HCT116 (cell line): ENCODE measurements at regions not wholly inside any gene's neighbourhood (a gene's known extent, or its start where the extent isn't known, plus 50 kb on each side); places are given as distances from the start of the nearest gene placed in this dataset.

Experiments used
- ATAC-seq: fragments of 200-7000 bp; cut with Tn5 transposase; 2 replicates; pipeline ENCODE4 v1.9.1; 2020; ENCODE audit warnings: mild to moderate bottlenecking, moderate library complexity
- BruUV-seq: library from RNA; stranded (reverse); fragments of 400-500 nt; replicated peaks from 2 replicates; lab custom pipeline; 2021; lab: Mats Ljungman, UMichigan
- CTCF ChIA-PET: fragments of 300-600 bp; sonication (Branson Sonifier 250); formaldehyde crosslinking; loops from one replicate; lab custom pipeline; 2021; ENCODE audit warnings: antibody characterized with exemption; lab: Charles Lee
- POLR2A ChIA-PET: fragments of 300-600, 350-600 bp; sonication (Branson Sonifier 250); formaldehyde crosslinking; loops from one replicate; lab custom pipeline; 2021; ENCODE audit warnings: antibody characterized with exemption; lab: Charles Lee
- RAD21 ChIA-PET, 2 experiments: fragments of 300-600 bp; sonication (Branson Sonifier 250); formaldehyde crosslinking; loops; one replicate each; lab custom pipeline; 2023; ENCODE audit warnings: low total read pairs in 2 of 2; ENCODE audit not compliant: uncharacterized antibody in 2 of 2, unreplicated experiment in 2 of 2, low non-redundant PET in 1 of 2; lab: Charles Lee
- DNase-seq: peaks from one replicate; pipeline ENCODE4 v3.0.0-alpha.2; 2010; ENCODE audit warnings: low read depth, low spot score
- H2AFZ ChIP-seq: fragments of 200-600 bp; shearing (Covaris generic), sonication (generic); 2 replicates; pipeline ENCODE4 v1.6.1; 2017; ENCODE audit warnings: low read depth, mixed run types, mixed read lengths, antibody characterized with exemption, low read length; ENCODE audit not compliant: poor library complexity, severe bottlenecking
- H3K27ac ChIP-seq: 2 replicates; pipeline ENCODE4 v1.5.1; 2012; ENCODE audit warnings: low read depth, low read length
- H3K27me3 ChIP-seq: fragments of 200-600 bp; sonication (generic); 2 replicates; pipeline ENCODE4 v1.6.1; 2016; ENCODE audit warnings: mixed run types, low read length, mixed read lengths; ENCODE audit not compliant: insufficient read depth
- H3K36me3 ChIP-seq, 2 experiments: fragments of 200-500 bp in 1 of 2; fragments of 200-600 bp in 1 of 2; sonication (Bioruptor generic) in 1 of 2; sonication (generic) in 1 of 2; 2 replicates each; pipeline versions ENCODE4 v1.5.1 to v1.6.1; 2014 to 2016; ENCODE audit warnings: low read length in 2 of 2, inconsistent platforms in 1 of 2, mixed read lengths in 1 of 2, mixed run types in 1 of 2; ENCODE audit not compliant: insufficient read depth in 2 of 2, control insufficient read depth in 1 of 2
- H3K4me1 ChIP-seq, 2 experiments: fragments of 200-600 bp in 1 of 2; sonication (generic) in 1 of 2; 2 replicates each; pipeline versions ENCODE4 v1.5.1 to v1.6.1; 2012 to 2017; ENCODE audit warnings: low read length in 2 of 2, inconsistent platforms in 1 of 2, mild to moderate bottlenecking in 1 of 2, mixed read lengths in 1 of 2, mixed run types in 1 of 2, moderate library complexity in 1 of 2; ENCODE audit not compliant: insufficient read depth in 2 of 2, control insufficient read depth in 1 of 2
- H3K4me2 ChIP-seq: fragments of 200-600 bp; sonication (generic); 2 replicates; pipeline ENCODE4 v1.6.1; 2017; ENCODE audit warnings: mixed run types, low read length, mixed read lengths
- H3K4me3 ChIP-seq, 2 experiments: fragments of 200-600 bp in 1 of 2; sonication (generic) in 1 of 2; replicated peaks in 1 of 2; 2 replicates each; pipeline ENCODE4 v1.5.1; 2011 to 2016; ENCODE audit warnings: low read length in 2 of 2, control low read depth in 1 of 2, low read depth in 1 of 2, mild to moderate bottlenecking in 1 of 2, mixed read lengths in 1 of 2, mixed run types in 1 of 2
- H3K79me2 ChIP-seq: fragments of 200-600 bp; sonication (generic); 2 replicates; pipeline ENCODE4 v1.6.1; 2017; ENCODE audit warnings: mild to moderate bottlenecking, mixed run types, low read length, moderate library complexity, mixed read lengths; ENCODE audit not compliant: insufficient read depth
- H3K9ac ChIP-seq: fragments of 200-600 bp; sonication (generic); 2 replicates; pipeline ENCODE4 v1.6.1; 2016; ENCODE audit warnings: low read length, mixed read lengths
- H3K9me2 ChIP-seq: fragments of 200-600 bp; sonication (generic), shearing (Covaris generic); 2 replicates; pipeline ENCODE4 v1.6.1; 2017; ENCODE audit warnings: mixed run types, mild to moderate bottlenecking, moderate library complexity; ENCODE audit not compliant: insufficient read depth
- H3K9me3 ChIP-seq, 2 experiments: fragments of 200-500 bp in 1 of 2; fragments of 200-600 bp in 1 of 2; sonication (Bioruptor generic) in 1 of 2; sonication (generic) in 1 of 2; 2 replicates each; pipeline ENCODE4 v1.6.1; 2014 to 2017; ENCODE audit warnings: low read length in 2 of 2, mixed read lengths in 2 of 2, inconsistent platforms in 1 of 2, low read depth in 1 of 2, mild to moderate bottlenecking in 1 of 2, mixed run types in 1 of 2, moderate library complexity in 1 of 2; ENCODE audit not compliant: control insufficient read depth in 1 of 2, insufficient read depth in 1 of 2
- H4K20me1 ChIP-seq: fragments of 200-600 bp; sonication (generic), shearing (Covaris generic); 2 replicates; pipeline ENCODE4 v1.6.1; 2017; ENCODE audit warnings: mixed run types, mild to moderate bottlenecking, moderate library complexity; ENCODE audit not compliant: insufficient read depth
- ATF3 ChIP-seq: IDR thresholded peaks from 2 replicates; pipeline ENCODE4 v1.6.1; 2012
- CEBPB ChIP-seq: IDR thresholded peaks from 2 replicates; pipeline ENCODE4 v1.6.1; 2012; ENCODE audit warnings: low read depth
- CTCF ChIP-seq, 3 experiments: fragments of 200-600 bp in 1 of 3; sonication (generic) in 1 of 3; IDR thresholded peaks in 2 of 3; conservative IDR thresholded peaks in 1 of 3; 2 replicates each; pipeline ENCODE4 v1.5.1; 2012 to 2017; ENCODE audit warnings: low read depth in 2 of 3, low read length in 2 of 3, antibody characterized with exemption in 1 of 3, borderline replicate concordance in 1 of 3, control low read depth in 1 of 3, mild to moderate bottlenecking in 1 of 3, mixed read lengths in 1 of 3, mixed run types in 1 of 3, moderate library complexity in 1 of 3; ENCODE audit not compliant: insufficient read depth in 1 of 3
- EGR1 ChIP-seq: IDR thresholded peaks from 2 replicates; pipeline ENCODE4 v1.6.1; 2012; ENCODE audit warnings: low read depth
- ELF1 ChIP-seq: IDR thresholded peaks from 2 replicates; pipeline ENCODE4 v1.6.1; 2012; ENCODE audit warnings: low read depth, borderline replicate concordance
- EZH2 ChIP-seq: fragments of 200-600 bp; sonication (generic); IDR thresholded peaks from 2 replicates; pipeline ENCODE4 v1.6.1; 2017; ENCODE audit warnings: antibody characterized with exemption, mixed run types
- FOSL1 ChIP-seq: IDR thresholded peaks from 2 replicates; pipeline ENCODE4 v1.6.1; 2012; ENCODE audit warnings: low read depth
- JUND ChIP-seq: IDR thresholded peaks from 2 replicates; pipeline ENCODE4 v1.6.1; 2012
- MAX ChIP-seq: IDR thresholded peaks from 2 replicates; pipeline ENCODE4 v1.6.1; 2012
- POLR2A ChIP-seq: IDR thresholded peaks from 2 replicates; pipeline ENCODE4 v1.7.0; 2011; ENCODE audit warnings: borderline replicate concordance; ENCODE audit not compliant: insufficient read depth, insufficient read length; ENCODE audit errors: extremely low read depth
- POLR2AphosphoS5 ChIP-seq: IDR thresholded peaks from 2 replicates; pipeline ENCODE4 v1.6.1; 2011; ENCODE audit warnings: mild to moderate bottlenecking, low read depth, low read length, moderate library complexity
- RAD21 ChIP-seq: IDR thresholded peaks from 2 replicates; pipeline ENCODE4 v1.6.1; 2012; ENCODE audit warnings: low read depth, mild to moderate bottlenecking
- REST ChIP-seq: IDR thresholded peaks from 2 replicates; pipeline ENCODE4 v1.6.1; 2012; ENCODE audit warnings: low read depth
- SIN3A ChIP-seq: IDR thresholded peaks from 2 replicates; pipeline ENCODE4 v1.6.1; 2012; ENCODE audit warnings: low read depth
- SP1 ChIP-seq: IDR thresholded peaks from 2 replicates; pipeline ENCODE4 v1.6.1; 2012; ENCODE audit warnings: low read depth
- TCF7L2 ChIP-seq: IDR thresholded peaks from 2 replicates; pipeline ENCODE4 v1.7.0; 2011; ENCODE audit warnings: borderline replicate concordance, inconsistent platforms; ENCODE audit not compliant: insufficient read depth, insufficient read length; ENCODE audit errors: extremely low read depth
- YY1 ChIP-seq: IDR thresholded peaks from 2 replicates; pipeline ENCODE4 v1.6.1; 2011; ENCODE audit warnings: low read length, low read depth, moderate library complexity, mild to moderate bottlenecking; ENCODE audit not compliant: insufficient replicate concordance; ENCODE audit errors: extremely low read depth
- ZBTB33 ChIP-seq: IDR thresholded peaks from 2 replicates; pipeline ENCODE4 v1.6.1; 2011; ENCODE audit warnings: mild to moderate bottlenecking, low read length, moderate library complexity; ENCODE audit not compliant: insufficient replicate concordance; ENCODE audit errors: extremely low read depth
- ZFX ChIP-seq: fragments of 450-650 bp; IDR thresholded peaks from 2 replicates; pipeline ENCODE4 v1.6.1; 2017
- ZNF274 ChIP-seq: fragments of 200-500 bp; sonication (Bioruptor generic); IDR thresholded peaks from 2 replicates; pipeline ENCODE4 v1.6.1; 2014; ENCODE audit warnings: mild to moderate bottlenecking, low read depth, low read length, inconsistent platforms
- intact Hi-C: fragments of 100-400 bp; cut with micrococcal nuclease; formaldehyde crosslinking; loops from 2 replicates; pipeline ENCODE4 v1.10.0; 2022

GRCh38 chr10:111482621-111483216, 405.9 kb downstream of the ADRA2A start:
- H3K4me2 ChIP-seq = no peak overlapping the region
- no peak overlapping the region for H3K9ac ChIP-seq
- BruUV-seq = no TSS peak
- no peaks in the 10 kb centered on the region for H3K79me2 ChIP-seq
- intact Hi-C loops = no loop called here
- no peak overlapping the region for H2AFZ ChIP-seq
- H3K27me3 ChIP-seq = no peaks in the 10 kb centered on the region
- no peak for ATAC-seq
- H4K20me1 ChIP-seq = no peaks in the 10 kb centered on the region
- no peaks in the 10 kb centered on the region; a peak in 1 of 4 replicates for H3K4me1 ChIP-seq
- DNase-seq = no peak
- POLR2A ChIA-PET = no interaction called here
- RAD21 ChIA-PET = no interaction called here
- CTCF ChIA-PET = no interaction called here
- no peak for TF ChIP-seq POLR2A
- no peak for TF ChIP-seq SP1
- TF ChIP-seq ELF1 = no peak
- no peak for TF ChIP-seq FOSL1
- no peak for TF ChIP-seq ZBTB33
- no peak for TF ChIP-seq TCF7L2
- TF ChIP-seq CEBPB = no peak
- no peak for TF ChIP-seq MAX
- no peak for TF ChIP-seq ZNF274
- no peak for TF ChIP-seq EZH2
- TF ChIP-seq ATF3 = no peak
- no peak for TF ChIP-seq REST
- no peak for TF ChIP-seq POLR2AphosphoS5
- no peak for TF ChIP-seq ZFX
- TF ChIP-seq RAD21 = no peak
- no peak for TF ChIP-seq CTCF (IDR thresholded peaks at IDR 0.05 in 2 of 3, conservative IDR thresholded peaks at IDR 0.05 in 1 of 3; ENCODE audit: borderline replicate concordance in 1 of 3, insufficient read depth in 1 of 3, low read depth in 2 of 3, low read length in 2 of 3)
- TF ChIP-seq YY1 = no peak
- TF ChIP-seq EGR1 = no peak
- no peak for TF ChIP-seq JUND
- TF ChIP-seq SIN3A = no peak
- H3K27ac ChIP-seq = no peak overlapping the region
- H3K36me3 ChIP-seq = no peaks in the 10 kb centered on the region
- no peak overlapping the region for H3K4me3 ChIP-seq
- peaks cover 0 to 2% of the 10 kb centered on the region in 2 experiments; a peak in 1 of 4 replicates for H3K9me3 ChIP-seq
- no peaks in the 10 kb centered on the region for H3K9me2 ChIP-seq
